HEK293T (cell line): ENCODE measurements at regions not wholly inside any gene's neighbourhood (a gene's known extent, or its start where the extent isn't known, plus 50 kb on each side); places are given as distances from the start of the nearest gene placed in this dataset.

Source experiments
- CTCF ChIA-PET: fragments of 350-600 bp; formaldehyde crosslinking; extraction: SDS; loops from one replicate; lab custom pipeline; 2021; ENCODE audit warnings: antibody characterized with exemption, inconsistent platforms; lab: Yijun Ruan, JAX
- POLR2A ChIA-PET: fragments of 350-600 bp; formaldehyde crosslinking; extraction: SDS; loops from one replicate; lab custom pipeline; 2020; ENCODE audit warnings: antibody characterized with exemption, inconsistent platforms; lab: Yijun Ruan, JAX
- DNase-seq: peaks from one replicate; pipeline ENCODE4 v3.0.0; 2012; ENCODE audit warnings: mixed read lengths; ENCODE audit errors: extremely low spot score
- ARNT ChIP-seq: fragments of 450-650 bp; IDR thresholded peaks from 2 replicates; pipeline ENCODE4 v1.6.1; 2017; ENCODE audit warnings: mild to moderate bottlenecking
- BHLHE40 ChIP-seq: fragments of 450-650 bp; IDR thresholded peaks from 2 replicates; pipeline ENCODE4 v1.6.1; 2016; ENCODE audit warnings: mild to moderate bottlenecking, moderate library complexity, borderline replicate concordance
- CTBP1 ChIP-seq: fragments of 450-650 bp; IDR thresholded peaks from 2 replicates; pipeline ENCODE4 v1.6.1; 2016; ENCODE audit warnings: borderline replicate concordance
- ELF4 ChIP-seq: fragments of 450-650 bp; IDR thresholded peaks from 2 replicates; pipeline ENCODE4 v1.6.1; 2017; ENCODE audit warnings: antibody characterized with exemption
- FOXA1 ChIP-seq: fragments of 450-650 bp; IDR thresholded peaks from 2 replicates; pipeline ENCODE4 v1.6.1; 2016; ENCODE audit warnings: mild to moderate bottlenecking
- FOXK2 ChIP-seq: fragments of 450-650 bp; IDR thresholded peaks from 2 replicates; pipeline ENCODE4 v1.6.1; 2016; ENCODE audit warnings: mild to moderate bottlenecking
- FOXM1 ChIP-seq: fragments of 450-650 bp; IDR thresholded peaks from 2 replicates; pipeline ENCODE4 v1.6.1; 2017; ENCODE audit warnings: mild to moderate bottlenecking, borderline replicate concordance
- HDGF ChIP-seq: fragments of 450-650 bp; IDR thresholded peaks from 2 replicates; pipeline ENCODE4 v1.6.1; 2017; ENCODE audit warnings: antibody characterized with exemption, borderline replicate concordance
- L3MBTL2 ChIP-seq: fragments of 450-650 bp; conservative IDR thresholded peaks from 2 replicates; pipeline ENCODE4 v1.6.1; 2016; ENCODE audit warnings: mild to moderate bottlenecking
- LEF1 ChIP-seq: fragments of 450-650 bp; IDR thresholded peaks from 2 replicates; pipeline ENCODE4 v1.6.1; 2017; ENCODE audit warnings: mild to moderate bottlenecking, borderline replicate concordance
- NFRKB ChIP-seq: fragments of 450-650 bp; IDR thresholded peaks from 2 replicates; pipeline ENCODE4 v1.6.1; 2016; ENCODE audit warnings: mild to moderate bottlenecking, moderate library complexity
- PKNOX1 ChIP-seq: fragments of 450-650 bp; IDR thresholded peaks from 2 replicates; pipeline ENCODE4 v1.6.1; 2016
- SP1 ChIP-seq: fragments of 450-650 bp; IDR thresholded peaks from 2 replicates; pipeline ENCODE4 v1.6.1; 2017
- SUZ12 ChIP-seq: fragments of 450-650 bp; IDR thresholded peaks from 2 replicates; pipeline ENCODE4 v1.6.1; 2016; ENCODE audit warnings: mild to moderate bottlenecking
- TARDBP ChIP-seq: fragments of 450-650 bp; IDR thresholded peaks from 2 replicates; pipeline ENCODE4 v1.6.1; 2016
- ZNF384 ChIP-seq: fragments of 450-650 bp; IDR thresholded peaks from 2 replicates; pipeline ENCODE4 v1.6.1; 2016

GRCh38 chr3:44080474-44081072 is 161.1 kb upstream of the TOPAZ1 start:
- TF ChIP-seq SP1, result no peak
- TF ChIP-seq SUZ12, result no peak
- no peak for TF ChIP-seq FOXM1
- TF ChIP-seq ELF4, result no peak
- no peak for TF ChIP-seq ZNF384
- TF ChIP-seq LEF1, result no peak
- TF ChIP-seq BHLHE40, result no peak
- ChIA-PET POLR2A (no interaction called here), CTCF (no interaction called here)
- no peak for DNase-seq

GRCh38 chr3:44090036-44090435 is 151.7 kb upstream of the TOPAZ1 start:
- ChIA-PET POLR2A (no interaction called here), CTCF (interaction anchor here (0.7 kb wide), 1 partner anchor 96 kb away, joined by 3 read pairs; no protein-coding TSS in a partner anchor)
- DNase-seq, result no peak
- TF ChIP-seq HDGF (no peak), BHLHE40 (no peak), ARNT (no peak), LEF1 (no peak), ELF4 (no peak), NFRKB (no peak), PKNOX1 (no peak), L3MBTL2 (no peak), FOXK2 (no peak)

- POLR2A ChIA-PET, result no interaction called here
- DNase-seq, result no peak
- TF ChIP-seq SUZ12 (no peak), SP1 (no peak)
- CTCF ChIA-PET, result no interaction called here
Observed at GRCh38 chr3:44092497-44092896, 149.2 kb upstream of the TOPAZ1 start.

GRCh38 chr3:44093531-44093930 is 148.2 kb upstream of the TOPAZ1 start:
- TF ChIP-seq SP1, result no peak
- TF ChIP-seq HDGF, result no peak
- no peak for TF ChIP-seq SUZ12
- TF ChIP-seq ARNT, result no peak
- TF ChIP-seq FOXK2, result no peak
- no peak for TF ChIP-seq FOXA1
- DNase-seq, result no peak
- CTCF ChIA-PET, result no interaction called here
- POLR2A ChIA-PET, result no interaction called here

- no peak for TF ChIP-seq PKNOX1
- TF ChIP-seq TARDBP, result no peak
- TF ChIP-seq L3MBTL2, result no peak
- TF ChIP-seq CTBP1, result no peak
- TF ChIP-seq ELF4, result no peak
- TF ChIP-seq SUZ12, result no peak
- TF ChIP-seq NFRKB, result no peak
- TF ChIP-seq BHLHE40, result no peak
- POLR2A ChIA-PET, result no interaction called here
- CTCF ChIA-PET, result no interaction called here
- no peak for DNase-seq
Observed at GRCh38 chr3:44098656-44099415, 142.8 kb upstream of the TOPAZ1 start.

GRCh38 chr3:44099566-44100297 is 142.0 kb upstream of the TOPAZ1 start:
- ChIA-PET CTCF (interaction anchor here (0.6 kb wide), 1 partner anchor 141 kb away, joined by 7 read pairs; no protein-coding TSS in a partner anchor), POLR2A (no interaction called here)
- DNase-seq, result no peak
- TF ChIP-seq FOXM1, result no peak
- TF ChIP-seq FOXA1, result no peak
- TF ChIP-seq BHLHE40, result no peak
- no peak for TF ChIP-seq CTBP1
- TF ChIP-seq SUZ12, result no peak
- no peak for TF ChIP-seq NFRKB
- no peak for TF ChIP-seq ARNT
- no peak for TF ChIP-seq PKNOX1
- no peak for TF ChIP-seq FOXK2
- no peak for TF ChIP-seq HDGF
- no peak for TF ChIP-seq ZNF384
- no peak for TF ChIP-seq TARDBP
- TF ChIP-seq LEF1, result no peak
- no peak for TF ChIP-seq L3MBTL2
- no peak for TF ChIP-seq ELF4
- TF ChIP-seq SP1, result no peak
